HG02970 (cell line): ENCODE measurements at regions not wholly inside any gene's neighbourhood (a gene's known extent, or its start where the extent isn't known, plus 50 kb on each side); places are given as distances from the start of the nearest gene placed in this dataset.

ENCODE experiments used
- ATAC-seq: cut with Tn5 transposase; IDR thresholded peaks from one replicate; pipeline ENCODE4 v1.9.1; 2021; ENCODE audit warnings: mild to moderate bottlenecking, moderate library complexity, moderate number of reproducible peaks; ENCODE audit not compliant: unreplicated experiment, low FRiP score

- no peak for ATAC-seq
These were observed 53.5 kb upstream of the LRRN1 start for GRCh38 chr3:3745693-3746092.

DNA sequence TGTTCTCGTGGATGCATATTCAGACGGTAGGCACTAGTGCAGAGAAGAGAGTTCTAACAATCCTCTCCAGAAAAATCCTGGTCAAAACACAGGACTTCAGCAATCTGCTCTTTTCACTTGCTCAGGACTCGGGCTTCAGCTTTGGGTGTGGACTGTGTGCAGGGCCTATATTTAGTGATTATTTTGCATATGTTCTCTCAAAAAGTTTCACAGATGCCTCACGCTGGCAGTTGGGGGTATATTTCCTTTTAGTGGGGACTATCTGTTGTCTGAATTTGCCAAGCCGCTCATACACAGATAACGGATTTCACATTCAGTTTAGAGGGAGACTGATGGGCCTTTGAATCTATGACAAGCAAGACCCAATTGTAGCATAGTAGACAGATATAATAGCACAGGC lies 54.4 kb upstream of the LRRN1 start:
- ATAC-seq, result no peak

GRCh38 chr3:3743754-3744153 lies 55.5 kb upstream of the LRRN1 start:
- ATAC-seq, result no peak

DNA sequence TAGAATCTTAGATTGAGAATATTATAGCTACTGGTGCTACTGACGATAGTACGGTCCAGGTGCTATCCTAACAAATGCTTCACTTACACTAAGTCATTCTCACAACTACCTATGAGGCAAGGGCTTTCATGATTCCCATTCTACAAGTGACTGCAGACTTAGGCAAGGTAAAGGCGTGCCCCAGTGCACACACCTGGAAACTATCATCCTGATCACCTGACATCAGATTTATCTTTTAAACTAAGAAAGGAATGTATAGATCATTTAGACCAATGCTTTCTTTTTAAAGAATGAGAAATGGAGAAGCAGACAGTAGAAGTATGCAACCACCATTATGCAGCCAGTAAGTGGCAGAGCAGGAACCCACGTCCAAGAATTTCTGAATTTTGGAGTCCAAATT lies 59.2 kb upstream of the LRRN1 start:
- no peak for ATAC-seq

DNA sequence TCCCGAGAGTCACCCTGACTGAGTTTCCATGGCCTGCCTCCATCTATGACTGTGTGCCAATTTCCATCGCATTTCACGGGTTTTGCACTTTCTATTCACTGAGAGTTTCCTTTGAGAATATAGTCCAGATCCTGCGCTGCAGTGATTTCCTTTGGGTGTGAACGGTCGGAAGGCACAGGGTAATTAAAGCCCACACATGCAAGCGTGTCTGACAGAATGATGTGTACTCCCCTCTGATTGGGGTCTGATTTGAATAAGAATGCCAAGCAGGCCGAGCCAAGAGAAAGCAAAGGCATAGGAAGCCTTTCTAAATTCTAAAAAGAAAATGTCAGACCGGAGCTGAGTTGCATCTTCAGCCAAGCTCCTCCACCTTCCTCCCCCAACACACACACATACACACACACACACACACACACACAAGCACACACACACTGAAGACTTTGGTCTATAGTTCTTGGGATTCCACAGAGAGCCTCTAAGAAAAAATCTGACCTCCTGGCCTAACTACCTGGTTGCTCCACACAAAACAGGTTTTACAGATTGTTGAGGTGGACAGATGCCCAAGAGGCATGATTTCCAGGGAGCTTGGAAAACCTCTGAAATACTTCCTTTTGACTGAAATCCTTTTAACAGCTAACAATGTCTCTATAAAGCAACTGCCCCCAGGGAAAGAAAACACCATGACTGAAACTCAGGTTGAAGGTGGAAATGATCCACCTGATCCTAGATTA lies 59.7 kb upstream of the LRRN1 start:
- no peak for ATAC-seq

DNA sequence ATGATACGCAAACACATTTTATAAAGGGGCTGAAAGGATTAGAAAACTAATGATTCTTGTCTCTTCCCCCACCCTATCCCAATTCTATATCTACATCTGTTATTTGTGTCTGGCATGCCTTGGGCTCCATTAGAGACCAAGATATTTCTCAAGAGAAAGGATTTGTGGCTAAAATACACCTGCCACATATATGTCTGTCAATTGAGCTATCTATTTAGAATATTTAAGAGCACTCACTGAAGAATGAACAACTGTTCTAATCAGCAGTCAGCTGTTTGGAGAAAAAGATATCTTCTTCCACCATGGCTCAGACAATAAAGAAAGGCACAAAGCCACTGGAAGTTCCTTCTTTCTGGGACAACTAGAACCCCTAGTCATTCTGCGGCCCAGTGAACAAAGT lies 61.7 kb upstream of the LRRN1 start:
- ATAC-seq, result no peak

DNA sequence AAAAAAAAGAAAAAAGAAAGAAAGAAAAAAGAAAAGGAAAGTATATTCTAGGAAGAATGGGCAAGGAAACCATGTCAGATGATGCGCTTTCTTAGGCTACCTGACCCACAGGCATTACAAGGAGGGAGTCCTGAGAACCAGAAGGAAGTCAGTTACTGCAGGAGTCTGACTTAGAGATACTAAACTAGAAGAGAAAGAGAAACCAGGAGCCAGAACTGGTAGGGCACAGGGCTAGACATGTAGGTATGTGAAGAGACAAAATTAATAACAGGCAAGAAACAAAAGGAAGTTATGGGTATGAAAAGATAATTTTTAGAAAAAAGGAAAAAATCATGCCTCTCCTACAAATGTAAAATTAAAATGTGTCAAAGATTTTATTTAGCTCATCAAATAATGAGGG lies 63.3 kb upstream of the LRRN1 start:
- ATAC-seq, result no peak

- ATAC-seq, result no peak
These were observed 64.3 kb upstream of the LRRN1 start for GRCh38 chr3:3734881-3735280.

DNA sequence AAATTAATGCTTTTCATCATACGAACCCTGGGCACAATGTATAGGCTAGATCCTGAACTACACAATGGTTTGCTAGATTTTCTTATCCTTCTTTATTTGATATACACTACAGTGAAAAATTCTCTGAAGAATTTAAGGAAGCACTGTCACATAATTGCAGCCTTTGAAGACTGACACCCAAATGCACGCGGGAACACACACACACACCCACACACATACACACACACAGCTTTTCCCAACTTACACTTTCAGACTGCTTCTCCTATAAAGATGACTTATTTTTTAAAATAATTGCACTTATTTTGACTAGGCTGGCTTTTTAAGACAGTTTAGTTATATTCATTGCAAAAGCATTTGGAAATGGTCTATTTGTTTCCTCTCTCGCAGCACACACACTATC lies 70.0 kb upstream of the LRRN1 start:
- no peak for ATAC-seq

GRCh38 chr3:3726549-3726948 lies 72.7 kb upstream of the LRRN1 start:
- no peak for ATAC-seq

GRCh38 chr3:3714572-3714971 lies 84.7 kb upstream of the LRRN1 start:
- ATAC-seq, result no peak

DNA sequence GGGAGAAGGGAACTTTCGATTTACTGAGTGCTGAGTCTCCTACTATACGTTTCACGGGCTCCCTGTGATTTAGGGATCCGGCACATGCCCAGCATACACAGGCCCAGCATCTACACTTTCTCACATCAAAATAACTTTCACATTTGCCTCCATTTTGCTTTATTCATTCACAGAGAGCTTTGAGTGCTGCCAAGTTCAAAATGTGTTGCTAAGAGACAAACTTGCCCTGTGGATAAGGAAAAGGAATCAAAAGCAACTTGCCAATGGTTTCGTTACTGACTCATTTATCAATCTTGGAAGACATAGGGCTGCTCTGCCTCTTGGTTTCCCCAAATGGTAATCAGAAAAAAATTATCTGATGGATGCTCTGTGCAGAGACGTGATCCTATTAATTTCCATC lies 86.3 kb upstream of the LRRN1 start:
- no peak for ATAC-seq

GRCh38 chr3:3708769-3709115 lies 90.5 kb upstream of the LRRN1 start:
- no peak for ATAC-seq

DNA sequence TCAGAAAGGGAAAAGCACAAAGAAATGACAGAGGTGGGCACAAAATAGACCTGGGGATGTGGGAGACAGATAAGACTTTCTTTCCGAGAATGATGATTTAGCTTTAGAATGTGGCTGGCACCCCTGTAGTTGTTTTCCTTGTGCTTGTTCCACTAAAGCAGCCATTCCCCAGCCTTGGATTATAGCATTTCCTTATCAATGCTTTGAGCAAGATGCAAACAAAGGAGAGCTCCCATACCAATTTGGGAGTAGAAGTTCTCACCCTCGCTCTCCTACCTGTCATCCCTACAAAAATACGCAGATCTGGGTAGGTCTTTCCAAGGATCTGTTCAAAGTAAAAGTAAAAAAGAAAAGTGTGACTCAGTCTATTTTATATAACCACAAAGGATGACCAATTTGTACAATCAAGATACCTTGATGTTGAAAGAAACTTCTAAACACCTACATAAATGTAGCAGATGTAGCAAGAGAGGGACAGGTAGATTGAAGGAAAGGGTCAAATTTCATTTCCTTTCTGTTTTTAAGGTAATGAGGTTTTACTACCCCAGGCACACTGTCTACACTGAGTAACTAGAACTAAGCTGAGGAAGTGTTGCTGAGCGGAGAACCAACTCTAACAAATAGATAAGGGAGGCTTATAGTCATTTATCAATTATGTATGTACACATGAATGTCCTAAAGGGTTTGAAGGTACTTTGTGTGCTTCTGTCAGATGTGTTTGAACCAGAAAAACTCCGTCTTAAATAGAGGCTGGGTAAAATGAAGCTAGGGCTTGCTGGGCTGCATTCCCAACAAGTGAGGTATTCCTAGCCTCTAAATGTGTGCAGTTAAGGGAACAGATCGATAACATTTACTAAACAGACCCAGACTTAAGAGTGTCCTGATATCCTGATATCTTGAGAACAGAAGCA lies 91.1 kb upstream of the LRRN1 start:
- ATAC-seq, result no peak

GRCh38 chr3:3705090-3705775 lies 94.0 kb upstream of the LRRN1 start:
- no peak for ATAC-seq

DNA sequence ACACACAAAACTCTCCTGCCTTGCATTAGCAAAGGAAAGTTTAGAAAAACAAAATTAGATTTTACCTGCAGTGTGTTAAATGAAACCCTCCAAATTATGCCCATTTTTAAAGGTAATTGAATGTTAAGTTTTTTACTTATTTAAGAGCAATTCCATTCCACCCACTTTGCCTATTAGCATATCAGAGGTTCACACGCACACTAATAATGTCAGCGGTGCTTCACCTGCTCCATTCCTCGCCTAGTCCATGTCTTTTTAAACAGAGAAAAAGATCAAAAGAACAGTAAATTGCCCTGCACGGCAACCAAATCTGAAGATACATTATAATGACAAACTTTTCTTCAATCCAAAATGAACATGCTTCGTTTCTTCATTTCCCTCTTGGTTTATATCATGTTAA lies 97.3 kb upstream of the LRRN1 start:
- no peak for ATAC-seq

DNA sequence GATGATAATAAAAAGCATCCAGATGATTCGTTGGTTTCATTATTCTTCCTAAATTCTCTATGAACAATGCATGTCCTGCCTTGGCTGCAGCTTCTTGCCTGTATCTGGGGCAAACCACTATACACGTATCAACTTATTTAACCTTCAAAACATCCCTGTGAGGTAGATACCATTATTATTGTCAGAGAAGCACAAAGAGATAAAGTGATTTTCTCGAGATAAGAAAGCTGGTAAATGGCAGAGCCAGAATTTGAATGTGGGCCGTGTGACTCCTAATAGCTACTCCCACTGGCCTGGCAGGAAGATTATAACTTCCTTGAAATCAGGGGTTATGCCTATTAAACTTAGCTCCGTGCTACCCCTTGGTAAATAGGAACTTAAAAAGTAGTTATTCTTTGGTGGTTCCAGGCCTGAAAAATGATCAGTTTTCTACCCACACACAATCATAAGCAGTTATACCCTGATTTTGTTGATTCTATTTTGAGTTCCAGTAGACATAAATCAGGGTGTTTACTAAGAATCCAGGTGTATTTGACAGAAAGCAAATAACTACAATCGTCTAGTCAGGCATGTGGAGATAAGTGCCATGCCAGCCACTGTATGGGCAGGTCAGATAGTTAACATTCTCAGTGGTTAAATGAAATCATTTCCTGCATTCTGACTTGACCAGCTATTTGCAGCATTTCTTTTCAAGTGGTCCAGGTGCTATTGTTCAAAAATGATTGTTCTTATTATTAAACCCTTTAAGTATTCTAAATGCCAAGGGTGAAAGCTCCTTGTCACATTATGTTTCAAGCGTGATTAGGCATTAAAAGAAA lies 99.2 kb upstream of the LRRN1 start:
- no peak for ATAC-seq

- ATAC-seq, result no peak
These were observed 99.8 kb upstream of the LRRN1 start for GRCh38 chr3:3699407-3699806.

DNA sequence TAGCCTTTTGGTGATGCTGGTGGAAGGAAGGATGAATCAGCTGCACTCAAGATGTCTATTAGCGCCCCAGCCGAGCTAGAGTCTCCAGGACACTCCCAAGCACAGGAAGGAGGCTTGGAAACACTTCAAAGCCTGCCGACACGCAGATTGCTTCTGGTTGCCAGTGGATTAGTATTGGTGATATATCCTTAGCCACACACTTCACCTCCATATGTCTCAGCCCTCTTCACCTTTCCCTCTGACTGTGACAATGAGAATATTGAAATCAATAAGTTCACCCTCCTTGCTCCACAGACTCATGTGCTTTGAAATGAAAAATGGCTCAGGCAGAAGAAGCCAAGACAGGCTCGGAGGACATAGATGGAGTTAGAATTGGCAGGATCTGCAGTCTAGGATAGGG lies 102.9 kb upstream of the LRRN1 start:
- ATAC-seq, result no peak

DNA sequence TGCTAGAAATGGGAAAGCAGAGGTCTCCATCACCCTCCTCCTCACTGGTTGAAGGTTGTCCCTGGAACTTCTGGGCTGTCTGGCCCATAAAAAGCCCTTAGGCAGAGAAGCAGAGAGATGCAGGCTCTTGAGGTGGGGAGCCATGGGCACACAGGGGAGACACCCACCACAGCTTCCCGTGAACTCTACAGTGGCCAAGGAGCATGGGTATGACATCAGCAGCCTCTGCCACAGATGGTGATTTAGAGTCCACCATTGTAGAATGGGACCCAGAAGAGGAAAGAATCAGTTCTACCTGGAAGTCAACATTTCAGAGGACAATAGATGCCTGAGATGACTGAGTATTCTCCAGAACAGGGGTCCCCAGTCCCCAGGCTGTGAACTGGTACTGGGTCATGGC lies 105.6 kb upstream of the LRRN1 start:
- no peak for ATAC-seq
